GM10266 (cell line): ENCODE measurements at regions not wholly inside any gene's neighbourhood (a gene's known extent, or its start where the extent isn't known, plus 50 kb on each side); places are given as distances from the start of the nearest gene placed in this dataset.

ENCODE experiments used
- DNase-seq: peaks from one replicate; pipeline ENCODE4 v3.0.0; 2012; ENCODE audit errors: extremely low spot score
- TF ChIP-seq, protein P1 (sequence below): IDR thresholded peaks from 2 replicates; pipeline ENCODE4 v1.5.1; 2012; ENCODE audit warnings: mild to moderate bottlenecking, low read depth; ENCODE audit not compliant: control insufficient read depth, insufficient read depth; ENCODE audit errors: missing control alignments

DNA sequence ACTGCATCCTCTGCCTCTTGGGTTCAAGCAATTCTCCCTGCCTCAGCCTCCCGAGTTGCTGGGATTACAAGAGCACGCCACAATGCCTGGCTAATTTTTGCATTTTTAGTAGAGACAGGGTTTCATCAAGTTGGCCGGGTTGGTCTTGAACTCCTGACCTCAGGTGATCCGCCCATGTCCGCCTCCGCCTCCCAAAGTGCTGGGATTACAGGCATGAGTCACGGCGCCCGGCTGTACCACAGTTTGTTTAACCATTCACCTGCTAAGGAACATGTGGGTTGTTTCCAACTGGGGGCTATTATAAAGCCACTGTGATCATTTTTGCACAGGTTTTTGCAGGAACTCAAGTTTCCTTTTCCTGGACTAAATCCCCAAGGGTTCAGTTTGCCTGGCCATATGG, 123.2 kb upstream of the RAP2B start:
- TF ChIP-seq, protein P1, sequence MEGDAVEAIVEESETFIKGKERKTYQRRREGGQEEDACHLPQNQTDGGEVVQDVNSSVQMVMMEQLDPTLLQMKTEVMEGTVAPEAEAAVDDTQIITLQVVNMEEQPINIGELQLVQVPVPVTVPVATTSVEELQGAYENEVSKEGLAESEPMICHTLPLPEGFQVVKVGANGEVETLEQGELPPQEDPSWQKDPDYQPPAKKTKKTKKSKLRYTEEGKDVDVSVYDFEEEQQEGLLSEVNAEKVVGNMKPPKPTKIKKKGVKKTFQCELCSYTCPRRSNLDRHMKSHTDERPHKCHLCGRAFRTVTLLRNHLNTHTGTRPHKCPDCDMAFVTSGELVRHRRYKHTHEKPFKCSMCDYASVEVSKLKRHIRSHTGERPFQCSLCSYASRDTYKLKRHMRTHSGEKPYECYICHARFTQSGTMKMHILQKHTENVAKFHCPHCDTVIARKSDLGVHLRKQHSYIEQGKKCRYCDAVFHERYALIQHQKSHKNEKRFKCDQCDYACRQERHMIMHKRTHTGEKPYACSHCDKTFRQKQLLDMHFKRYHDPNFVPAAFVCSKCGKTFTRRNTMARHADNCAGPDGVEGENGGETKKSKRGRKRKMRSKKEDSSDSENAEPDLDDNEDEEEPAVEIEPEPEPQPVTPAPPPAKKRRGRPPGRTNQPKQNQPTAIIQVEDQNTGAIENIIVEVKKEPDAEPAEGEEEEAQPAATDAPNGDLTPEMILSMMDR: no peak
- no peak for DNase-seq

DNA sequence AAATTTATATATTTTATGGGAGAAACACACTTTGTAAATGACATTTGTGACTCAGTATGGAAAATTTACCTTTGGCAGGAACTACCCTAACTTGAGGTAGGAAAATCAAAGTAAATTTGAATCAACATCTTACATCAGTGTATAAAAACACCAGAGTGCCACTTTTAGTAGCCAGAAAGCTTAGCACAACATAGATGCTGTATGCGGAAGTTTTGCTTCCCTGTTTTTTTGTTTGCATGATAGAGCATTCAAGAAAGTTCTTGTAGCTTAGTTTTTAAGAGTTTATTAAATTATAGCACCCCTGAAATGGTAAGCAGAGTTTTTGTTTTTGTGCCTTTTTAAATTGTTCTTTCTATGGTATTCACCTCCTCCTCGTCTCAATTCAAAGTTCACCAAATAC, 120.8 kb upstream of the RAP2B start:
- TF ChIP-seq, protein P1: no peak
- no peak for DNase-seq

DNA sequence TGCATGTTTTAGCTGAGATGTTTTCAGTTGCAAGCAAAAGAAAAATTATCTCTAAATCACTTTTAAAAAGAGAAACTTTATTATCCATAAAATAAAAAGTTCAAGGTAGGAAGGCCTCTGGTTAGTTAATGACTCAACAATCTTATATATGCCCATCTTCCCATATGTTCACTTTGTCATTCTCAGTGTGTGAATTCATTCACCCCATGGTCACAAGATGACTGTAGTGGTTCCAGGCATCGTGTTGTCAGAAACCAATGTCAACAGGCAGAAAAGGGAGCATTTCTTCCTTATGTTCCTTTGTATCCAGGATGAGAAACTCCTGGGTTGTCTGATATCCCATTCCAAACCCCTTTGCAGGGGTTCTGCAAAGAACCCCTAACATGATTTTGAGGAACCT, 119.9 kb upstream of the RAP2B start:
- no peak for DNase-seq
- TF ChIP-seq, protein P1: no peak

DNA sequence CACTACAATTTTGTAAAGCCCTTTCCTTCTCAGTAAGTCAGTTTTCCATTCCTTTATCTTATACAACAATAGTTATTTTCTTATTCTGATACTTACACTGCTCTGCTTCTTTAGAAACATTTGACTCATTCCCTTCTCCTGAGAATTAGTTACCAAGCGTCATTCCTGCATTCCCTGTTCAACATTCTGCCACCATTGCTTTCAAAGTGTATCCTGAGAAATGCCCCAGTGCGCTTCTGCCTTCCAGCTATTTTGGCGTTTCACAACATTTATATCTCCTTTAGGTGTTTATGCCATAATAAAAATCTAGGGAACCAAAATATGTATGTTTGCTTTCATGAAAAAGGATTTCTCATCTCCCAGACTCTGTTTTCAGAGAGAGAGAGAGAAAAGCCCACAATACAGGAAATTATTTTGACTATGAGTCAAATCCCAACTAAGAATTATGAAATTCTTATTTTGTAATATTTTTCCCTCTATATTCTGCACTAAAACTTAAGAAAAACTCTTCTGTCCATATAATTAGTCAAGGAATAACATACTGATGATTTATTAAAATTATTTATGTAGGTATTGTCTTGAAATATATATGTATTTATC, 118.2 kb upstream of the RAP2B start:
- TF ChIP-seq, protein P1: no peak
- no peak for DNase-seq

DNA sequence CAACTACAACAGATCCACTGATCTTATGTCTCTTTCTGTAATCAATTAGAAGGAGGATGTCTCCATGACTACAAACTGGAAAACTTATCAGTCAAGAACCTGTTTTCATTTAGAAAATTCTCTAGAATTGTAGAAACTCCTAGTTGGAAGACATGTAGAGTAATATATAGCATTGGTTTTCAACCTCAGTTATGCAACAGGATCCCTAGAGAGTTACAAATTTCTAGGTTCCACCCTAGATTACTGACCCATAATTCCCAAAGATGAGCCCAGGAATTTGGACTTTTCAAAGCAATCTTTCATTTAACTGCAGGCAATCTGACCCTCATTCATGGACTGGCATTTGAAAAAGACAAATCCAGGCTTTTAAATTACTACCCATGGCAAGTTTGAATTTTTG, 116.9 kb upstream of the RAP2B start:
- TF ChIP-seq, protein P1: no peak
- no peak for DNase-seq

DNA sequence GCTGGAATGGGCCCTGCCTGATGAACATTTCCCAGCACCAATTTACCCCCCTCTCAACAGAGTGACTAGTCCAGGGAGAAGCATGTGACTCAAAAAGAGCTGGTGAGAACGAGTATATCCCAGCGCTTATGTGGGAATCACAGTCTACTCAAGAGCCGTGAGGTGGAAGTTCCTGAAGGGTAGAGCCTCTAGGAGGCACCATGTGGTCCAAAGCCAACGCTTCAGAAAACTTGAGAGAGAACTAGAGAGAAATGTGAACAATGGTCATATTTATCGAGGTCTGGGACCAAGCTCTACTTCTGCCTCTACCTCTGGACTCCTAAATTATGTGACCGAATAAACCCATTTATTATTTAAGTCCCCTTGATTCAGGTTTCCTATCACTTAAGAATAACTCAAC, 111.0 kb upstream of the RAP2B start:
- no peak for DNase-seq
- TF ChIP-seq, protein P1: no peak

DNA sequence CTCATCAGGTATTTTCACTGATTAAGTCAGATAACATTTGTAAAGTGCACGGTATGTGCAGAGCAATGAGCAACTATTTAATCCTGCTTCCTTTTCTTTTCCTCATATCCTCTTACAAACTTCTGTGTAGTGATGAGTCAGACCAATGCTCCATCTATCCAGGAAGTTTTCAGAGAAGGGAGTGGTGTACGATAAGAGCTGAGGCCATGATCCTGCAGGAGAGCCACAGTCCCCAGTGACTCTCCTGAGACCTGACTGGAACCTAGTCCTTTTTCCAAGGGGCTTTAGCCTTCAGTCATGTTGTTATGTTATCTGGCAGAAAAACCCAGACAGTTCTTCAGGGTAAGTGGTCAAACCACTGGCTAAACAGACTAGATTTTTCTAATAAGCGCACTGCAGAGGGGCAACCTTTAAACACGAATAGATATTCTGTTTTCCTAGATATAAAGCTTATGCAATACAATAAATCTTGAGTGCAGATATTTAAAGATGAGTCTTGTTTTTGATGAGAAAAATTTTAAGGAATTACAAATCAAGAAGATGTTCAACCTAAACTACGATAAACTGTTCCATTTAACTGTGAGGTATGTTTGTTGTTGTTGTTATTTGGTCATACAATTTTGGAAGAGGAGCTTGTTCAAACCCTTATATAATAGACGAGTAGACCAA, 110.5 kb upstream of the RAP2B start:
- no peak for DNase-seq

More for the DNA sequence above, 110.5 kb upstream of the RAP2B start:
- TF ChIP-seq, protein P1: no peak
